Activated CD8-positive, alpha-beta memory T cell treated with anti-CD3 and anti-CD28 coated beads for 48 hours (primary cell): ENCODE measurements at regions not wholly inside any gene's neighbourhood (a gene's known extent, or its start where the extent isn't known, plus 50 kb on each side); places are given as distances from the start of the nearest gene placed in this dataset.

Source experiments
- DNase-seq, 3 experiments: peaks; one replicate each; pipeline ENCODE4 v3.0.0-alpha.2; 2020; ENCODE audit warnings: low read depth in 2 of 3, low spot score in 2 of 3

DNA sequence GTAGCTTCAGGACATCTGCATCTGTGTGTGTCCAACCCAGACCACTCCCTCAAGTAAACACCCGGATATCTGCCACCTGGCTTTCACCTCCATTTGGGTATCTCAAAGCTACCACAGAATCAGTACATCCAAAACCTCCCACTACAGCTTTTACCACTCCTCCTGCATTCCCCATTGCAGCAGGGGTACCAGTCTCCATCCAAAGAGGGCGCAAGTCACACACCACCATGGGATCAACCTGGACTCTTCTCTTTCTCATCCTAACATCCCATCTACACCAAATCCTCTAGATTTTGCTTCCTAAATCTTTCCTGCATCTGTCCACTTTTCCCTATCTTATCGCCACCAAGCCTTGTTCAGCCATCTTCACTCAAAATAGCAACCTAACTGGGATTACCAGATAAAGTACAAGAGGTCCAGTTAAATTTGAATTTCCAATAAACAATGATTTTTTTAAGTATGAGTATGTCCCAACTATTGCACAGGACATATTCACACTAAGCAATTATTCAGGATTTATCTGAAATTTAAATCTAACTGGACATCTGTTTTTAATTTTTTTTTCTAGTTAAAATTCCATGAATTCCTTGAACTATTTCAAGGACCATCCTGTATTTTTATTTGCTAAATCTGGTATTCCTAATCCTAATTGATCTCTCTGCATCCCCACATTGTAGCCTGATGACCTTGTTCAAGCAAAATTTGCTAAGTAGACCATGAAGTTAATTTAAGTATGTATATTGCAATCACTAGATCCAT is 164.3 kb upstream of the MLN start:
- DNase-seq = no peak

DNA sequence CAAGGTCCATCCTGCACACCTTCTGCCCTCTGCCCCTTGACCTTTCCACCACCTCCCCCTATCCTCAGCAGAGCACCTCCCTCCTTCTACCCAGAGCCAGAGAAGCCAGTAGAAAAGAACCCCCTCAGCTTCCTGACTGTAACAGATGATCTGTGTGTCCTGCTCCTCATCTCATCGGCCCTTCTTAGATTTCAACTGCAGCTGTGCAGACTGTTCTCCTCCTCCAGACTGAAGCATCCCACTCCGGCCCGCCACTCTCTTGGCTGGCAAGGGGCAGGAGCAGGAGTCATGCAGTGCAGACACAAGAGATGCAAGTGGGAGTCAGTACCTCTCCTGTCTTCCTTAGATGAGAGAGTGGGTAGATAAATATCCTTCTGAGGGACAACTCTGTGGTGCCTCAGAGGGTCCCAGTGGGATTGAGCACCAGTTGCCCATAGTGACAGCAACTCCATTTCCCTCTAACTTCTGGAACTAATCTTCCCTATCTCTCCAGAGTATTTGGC is 163.5 kb upstream of the MLN start:
- no peak for DNase-seq

DNA sequence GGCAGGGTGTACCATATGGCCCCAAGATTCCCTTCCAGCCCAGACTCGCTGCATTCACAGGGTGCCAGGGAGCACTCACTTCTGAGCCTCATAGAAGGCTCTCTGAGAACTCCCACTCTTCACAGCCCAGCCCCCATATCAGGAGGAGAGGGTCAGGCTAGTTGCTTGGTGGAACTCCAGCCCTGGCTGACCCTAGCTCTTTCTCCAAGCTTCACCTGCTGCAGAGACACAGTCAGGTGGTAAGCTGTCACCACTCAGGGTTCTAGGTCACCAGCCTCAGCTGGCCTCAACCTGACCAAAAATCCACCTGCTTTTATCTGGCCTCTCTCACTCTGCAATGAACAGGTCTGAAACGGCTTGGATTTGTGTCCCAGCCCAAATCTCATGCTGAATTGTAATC is 162.7 kb upstream of the MLN start:
- no peak for DNase-seq

DNA sequence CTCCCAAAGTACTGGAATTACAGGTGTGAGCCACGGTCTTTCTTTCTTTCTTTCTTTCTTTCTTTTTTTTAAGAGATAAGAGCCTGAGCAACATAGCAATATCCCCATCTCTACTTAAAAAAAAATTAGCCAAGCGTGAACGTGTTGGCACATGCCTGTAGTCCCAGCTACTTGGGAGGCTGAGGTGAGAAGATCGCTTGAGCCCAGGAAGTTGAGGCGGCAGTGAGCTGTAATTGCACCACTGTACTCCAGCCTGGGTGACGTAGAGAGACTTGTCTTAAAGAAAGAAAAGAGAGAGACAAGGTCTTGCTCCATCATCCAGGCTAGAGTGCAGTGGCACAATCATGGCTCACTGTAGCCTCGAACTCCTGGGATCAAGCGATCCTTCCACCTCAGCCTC is 162.0 kb upstream of the MLN start:
- no peak for DNase-seq

DNA sequence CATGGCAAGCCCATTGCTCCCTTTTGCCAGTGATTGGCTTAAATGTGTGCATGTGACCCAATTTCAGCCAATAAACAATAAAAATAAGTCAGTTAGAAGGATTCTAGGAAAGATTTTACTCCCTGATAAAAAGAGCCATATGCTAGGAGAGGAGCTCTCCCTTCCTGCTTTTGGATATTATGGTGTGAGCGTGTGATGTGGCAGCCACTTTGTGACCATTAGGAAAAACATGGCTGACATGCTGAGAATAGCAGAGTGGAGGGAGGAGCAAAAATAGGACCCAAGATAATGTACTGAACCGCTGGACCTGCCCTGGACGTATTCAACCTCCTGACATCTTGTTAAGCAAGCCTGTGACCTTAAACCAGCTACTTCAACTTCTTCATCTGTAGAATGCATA is 160.6 kb upstream of the MLN start:
- DNase-seq = no peak

DNA sequence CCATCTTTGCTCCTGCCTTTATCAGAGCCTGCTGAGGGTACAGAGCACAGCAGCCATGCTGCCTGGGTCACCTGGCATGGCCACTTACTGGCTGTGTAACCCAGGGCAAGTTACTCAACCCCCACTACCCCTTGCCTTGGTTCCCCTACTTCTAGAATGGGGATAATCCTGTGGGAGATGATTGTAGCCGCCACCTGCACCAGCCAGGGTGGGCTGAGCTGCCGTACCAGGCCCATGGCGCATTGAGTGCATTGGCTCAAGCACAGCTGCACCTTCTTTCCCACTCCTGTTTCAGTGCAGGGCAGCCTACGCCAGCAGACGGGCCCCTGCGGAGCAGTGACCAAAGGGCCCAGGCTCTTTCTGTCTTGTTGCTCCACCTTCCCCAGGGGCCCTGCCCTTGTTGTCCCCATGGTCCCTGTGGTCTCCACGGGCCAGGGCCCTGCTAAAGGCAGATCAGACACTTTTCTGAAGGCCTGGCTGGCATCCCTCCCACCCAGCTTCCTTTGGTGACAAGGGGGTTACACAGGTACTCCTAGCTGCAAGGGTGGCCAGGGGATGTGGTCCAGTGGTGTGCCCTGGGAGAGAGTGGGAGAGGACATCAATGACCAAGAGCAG is 159.4 kb upstream of the MLN start:
- DNase-seq = no peak

DNA sequence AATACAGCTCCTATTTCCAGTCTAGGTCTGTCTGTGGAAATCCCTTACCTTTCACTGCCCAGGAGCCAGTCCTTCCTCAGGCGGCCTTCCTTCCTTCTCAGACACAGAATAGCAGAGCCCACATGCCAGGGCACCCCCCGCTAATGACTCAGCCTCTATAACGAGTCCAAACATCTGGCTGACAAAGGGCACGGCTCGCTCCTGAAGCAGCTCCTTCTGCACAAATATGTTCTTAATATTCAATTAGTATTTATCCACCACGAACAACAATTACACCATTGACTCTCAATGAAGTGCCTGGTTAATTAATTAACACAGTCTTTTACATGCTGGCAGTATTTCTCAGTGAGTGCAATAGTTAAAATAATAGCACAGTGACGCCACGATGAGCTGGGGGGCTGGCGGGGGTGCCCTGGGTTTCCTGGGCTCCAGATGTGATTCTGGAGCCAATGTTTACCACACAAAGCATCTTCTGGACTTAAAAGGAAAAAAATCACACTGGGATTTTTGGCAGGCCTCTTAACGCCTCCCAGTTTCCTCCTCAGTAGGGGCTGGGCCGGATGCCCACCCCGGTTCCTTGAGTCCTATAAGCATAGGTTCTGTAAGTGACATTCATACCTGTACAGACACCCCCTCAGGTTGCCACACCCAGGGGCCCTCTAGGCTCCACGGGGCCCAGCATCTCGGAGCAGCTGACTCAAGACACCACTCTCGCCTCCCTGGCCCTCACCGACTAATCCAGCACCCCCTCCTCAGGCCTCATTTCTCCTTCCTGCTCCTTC is 158.6 kb upstream of the MLN start:
- DNase-seq = no peak

DNA sequence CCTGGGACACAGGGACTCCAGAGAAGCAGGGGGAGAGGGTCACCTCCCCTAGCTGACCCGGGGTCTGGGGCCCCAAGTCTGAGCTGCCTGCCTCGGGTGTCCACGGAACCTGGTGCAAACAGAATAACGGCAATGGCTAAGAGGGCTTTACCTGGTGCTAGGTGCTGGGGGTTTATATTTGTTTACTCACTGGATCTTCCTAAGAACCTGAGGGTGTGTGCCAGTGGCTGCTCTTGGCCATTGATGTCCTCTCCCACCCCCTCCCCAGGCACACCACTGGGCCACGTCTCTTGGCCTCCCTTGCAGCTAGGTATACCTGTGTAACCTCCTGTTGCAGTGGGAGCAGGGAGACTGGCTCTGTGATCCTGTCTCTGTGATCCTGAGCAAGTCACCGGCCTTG is 157.9 kb upstream of the MLN start:
- DNase-seq = no peak

DNA sequence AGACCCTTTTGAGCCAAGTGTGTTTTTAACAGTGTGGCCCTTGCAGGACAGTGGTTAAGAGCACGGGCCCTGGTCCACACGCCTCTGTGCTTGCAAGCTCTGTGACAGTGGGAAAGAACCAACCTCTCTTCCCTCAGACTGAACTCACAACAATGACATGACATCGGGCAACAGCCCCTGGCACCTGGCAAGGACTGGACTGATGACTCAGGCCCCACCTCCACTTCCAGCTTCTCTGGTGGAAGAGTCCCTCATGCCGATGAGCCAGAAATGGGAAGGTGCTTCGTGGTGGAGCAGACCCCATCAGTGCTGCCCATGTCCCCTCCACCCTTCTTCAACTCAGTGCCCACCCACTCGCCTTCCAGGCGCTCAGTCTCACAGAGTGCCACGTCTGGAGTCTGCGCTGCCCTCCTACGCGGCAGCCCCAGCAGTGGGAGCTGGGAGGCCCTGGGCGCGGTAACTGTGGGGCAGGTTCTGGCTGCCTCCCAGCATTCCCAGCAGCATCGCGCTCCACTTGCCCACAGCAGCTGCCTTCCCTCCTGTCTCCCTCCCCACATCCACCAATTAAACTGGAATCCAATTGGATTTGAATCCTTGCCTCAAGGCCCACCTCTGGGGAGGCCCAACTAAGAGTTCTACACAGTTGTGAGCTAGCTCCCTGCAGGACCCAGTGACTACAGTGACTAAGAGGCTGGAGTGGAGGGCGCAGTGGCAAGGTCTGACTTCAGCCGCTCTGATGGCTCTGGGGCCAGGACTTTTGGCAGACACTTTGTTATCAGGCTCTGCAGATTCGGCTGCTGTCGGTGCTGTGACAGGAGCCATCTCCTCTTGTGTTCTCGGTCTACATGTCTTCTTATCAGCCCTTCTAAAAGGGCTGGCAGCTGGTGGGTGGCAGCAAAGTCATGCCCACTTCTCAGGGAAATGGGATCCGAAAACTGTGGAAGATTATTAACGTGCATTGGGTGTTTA is 156.8 kb upstream of the MLN start:
- no peak for DNase-seq

DNA sequence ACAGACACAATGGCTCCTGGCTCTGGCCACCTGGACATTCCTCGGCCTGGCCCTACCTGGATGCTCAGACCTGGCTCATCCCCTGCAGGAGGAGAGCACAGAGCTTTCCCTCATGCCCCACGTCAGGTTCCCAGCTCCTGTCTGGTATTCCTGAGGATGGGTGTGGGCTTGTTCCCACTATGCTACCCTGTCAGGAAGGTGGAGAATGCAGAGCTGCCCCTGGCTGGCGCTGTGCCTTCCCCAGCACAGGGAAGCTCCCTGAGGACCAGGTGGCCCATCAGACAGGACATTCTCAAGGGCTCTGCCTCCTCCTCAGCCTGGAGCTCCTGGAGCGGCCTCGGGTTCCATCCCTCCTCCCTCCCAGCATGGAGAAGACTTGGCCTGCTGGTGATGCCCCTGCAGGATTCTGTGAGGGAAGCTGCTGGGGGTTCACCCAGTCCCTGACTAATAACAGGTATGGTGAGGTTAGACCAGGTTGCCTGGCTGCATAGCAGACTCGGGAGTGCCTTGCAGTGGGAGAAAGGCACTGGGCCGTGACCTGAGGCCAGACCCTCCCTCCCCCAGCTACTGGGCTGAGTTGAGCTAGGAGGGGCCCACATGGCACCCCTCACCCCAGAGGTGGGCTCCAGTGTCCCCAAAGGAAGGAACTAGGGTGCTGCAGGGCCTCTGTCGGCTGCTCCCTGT is 156.0 kb upstream of the MLN start:
- DNase-seq = no peak

DNA sequence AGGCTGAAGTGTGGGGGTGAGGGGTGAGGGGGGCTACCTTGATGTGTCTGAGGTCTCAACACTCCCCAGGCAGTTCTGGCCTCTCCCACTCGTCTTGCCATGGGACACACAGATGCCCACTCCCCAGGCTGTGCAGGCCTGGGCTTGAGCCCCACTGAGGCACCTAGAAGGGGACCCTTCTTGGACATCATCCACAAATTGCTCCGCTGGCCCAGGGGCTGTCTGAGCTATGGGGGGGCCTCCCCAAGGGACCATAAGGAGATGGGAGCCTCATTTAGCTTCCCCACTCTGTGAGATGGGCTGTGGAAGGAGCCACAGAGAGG is 155.5 kb upstream of the MLN start:
- DNase-seq = no peak

DNA sequence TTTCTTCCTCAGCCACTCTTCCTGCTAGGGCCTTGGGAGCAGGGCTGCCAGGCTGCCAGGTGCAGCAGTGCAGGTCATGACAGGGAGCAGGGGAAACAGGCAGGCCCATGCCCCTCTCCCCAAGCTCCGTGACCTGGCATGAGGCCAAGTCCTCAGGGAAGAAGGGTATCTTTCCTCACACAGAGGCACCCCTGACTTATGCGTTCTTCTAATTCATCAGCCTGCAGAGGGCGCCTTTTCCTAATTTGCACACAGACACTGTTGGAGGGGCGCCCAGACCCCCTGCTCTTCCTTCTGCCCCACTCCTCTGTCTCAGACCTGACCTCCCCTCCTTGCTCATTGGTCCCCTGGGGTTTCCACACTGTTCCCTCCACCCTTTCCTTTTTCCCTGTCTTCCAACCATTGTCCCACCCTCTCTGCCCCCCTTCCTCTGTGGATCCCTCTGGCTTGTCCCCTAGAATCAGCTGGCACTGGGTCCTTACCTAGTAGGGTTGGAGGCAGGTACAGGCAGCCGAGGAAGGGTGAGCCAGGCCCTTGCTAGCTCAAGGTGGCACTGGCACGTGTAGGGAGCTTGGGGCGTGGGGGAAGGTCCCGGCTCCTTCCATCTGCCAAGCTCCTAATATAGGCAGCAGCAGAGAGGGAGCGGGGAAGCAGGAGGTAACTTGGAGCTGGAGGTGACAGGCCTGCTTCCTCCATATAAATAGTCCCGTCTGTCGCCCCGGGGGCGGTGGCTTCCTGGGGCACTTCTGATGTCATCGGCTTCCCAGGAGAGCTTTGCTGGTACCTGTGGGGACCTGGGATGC is 154.9 kb upstream of the MLN start:
- no peak for DNase-seq

DNA sequence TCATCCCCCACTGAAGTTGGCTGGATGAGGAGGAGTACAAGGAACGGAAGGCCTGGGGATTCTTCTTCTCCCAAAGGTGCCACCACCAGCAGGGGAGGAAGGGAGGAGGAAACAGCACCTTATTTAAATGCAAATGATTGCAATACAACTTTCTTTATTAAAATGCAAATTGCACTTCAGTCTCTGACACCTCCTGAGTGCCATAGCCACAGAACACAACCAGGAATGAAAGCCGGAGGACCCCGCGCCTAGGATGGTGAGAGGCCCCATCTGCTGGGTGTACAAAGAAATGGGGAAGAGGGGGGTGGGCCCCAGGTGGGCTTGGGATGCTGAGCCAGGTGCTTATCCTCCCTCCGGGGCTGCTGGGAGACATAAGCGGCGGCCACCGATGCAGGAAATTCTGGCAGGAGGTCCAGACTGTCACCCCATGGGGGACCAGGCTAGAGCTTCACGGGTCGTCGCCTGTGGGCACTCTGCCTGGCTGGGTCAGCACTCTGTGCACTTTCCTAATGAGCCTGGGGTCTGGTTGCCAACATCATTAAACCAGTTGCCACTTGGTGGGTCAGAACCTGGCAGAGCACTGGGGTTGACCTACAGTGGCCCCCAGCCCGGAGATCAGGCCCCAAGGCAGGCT is 154.2 kb upstream of the MLN start:
- DNase-seq = no peak

DNA sequence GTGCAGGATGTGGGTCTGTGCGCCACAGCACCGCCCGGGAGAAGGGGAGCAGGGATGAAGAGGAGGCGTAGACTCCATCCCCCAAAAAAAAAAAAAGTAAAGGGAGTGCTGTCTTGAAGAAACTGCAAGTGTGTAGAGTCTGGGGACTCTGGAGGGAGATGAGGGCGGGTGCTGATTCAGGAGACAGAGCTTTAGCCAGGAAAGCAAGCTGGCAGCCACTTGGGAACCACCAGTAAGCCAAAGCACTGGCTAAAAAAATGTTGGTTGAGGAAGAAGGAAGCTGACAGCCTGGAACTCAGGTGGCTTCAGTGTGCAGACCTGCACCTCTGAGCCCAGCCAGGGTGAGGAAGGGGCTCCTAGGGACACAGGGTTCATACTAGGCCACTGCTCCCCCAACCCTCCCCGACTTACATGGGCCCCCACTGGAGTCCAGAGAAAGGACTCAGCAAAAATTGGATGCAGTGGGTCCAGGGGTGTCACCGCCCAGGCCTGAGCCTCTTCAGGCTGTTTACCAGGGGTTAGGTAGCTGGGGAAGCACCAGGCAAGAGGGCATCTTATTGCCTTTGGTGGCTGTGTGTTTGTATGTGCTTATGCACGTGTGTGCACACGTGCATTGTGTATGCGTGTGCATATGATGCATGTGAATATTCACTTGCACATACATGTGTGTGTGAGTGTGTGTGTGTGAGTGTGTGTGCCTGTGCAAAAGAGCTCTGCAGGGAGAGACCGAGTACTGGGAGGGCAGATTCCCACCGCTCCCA is 153.5 kb upstream of the MLN start:
- no peak for DNase-seq

DNA sequence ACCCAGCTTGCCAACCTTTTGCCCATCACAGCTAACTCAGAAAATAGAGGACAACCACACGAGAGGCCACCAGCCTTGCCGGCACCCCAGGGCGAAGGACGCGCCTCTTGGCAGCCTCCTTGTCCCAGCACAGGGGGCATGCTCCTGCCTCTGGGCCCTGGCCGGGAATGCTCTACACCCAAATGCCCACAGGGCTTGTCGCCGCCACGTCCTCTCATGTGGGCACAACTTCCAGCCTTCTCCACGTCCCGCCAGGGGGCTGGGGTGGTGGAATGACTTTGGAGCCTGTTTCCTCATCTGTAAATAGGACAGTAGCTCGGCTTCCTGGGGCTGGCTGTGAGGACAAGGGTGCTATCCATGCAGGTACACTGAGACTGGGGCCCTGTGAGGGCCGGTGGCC is 152.4 kb upstream of the MLN start:
- no peak for DNase-seq

DNA sequence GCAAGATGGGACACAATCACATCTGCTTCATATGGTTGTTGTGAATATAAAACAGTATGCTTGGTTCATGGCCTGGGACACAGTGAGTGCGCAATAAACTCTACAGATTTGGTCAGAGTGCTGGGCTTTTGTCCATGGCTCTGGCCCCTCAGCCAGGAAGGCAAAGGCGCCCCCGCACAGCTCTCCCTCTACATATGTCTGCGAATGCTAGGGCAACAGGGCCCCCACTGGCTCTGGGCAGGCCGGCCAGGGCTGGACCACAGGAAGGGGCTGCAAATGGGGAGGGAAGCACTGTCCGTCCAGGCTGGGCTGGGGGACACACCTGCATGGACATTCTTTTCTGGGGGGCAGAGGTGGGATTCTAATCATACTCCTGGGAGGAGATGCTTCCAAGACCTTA is 151.8 kb upstream of the MLN start:
- no peak for DNase-seq

DNA sequence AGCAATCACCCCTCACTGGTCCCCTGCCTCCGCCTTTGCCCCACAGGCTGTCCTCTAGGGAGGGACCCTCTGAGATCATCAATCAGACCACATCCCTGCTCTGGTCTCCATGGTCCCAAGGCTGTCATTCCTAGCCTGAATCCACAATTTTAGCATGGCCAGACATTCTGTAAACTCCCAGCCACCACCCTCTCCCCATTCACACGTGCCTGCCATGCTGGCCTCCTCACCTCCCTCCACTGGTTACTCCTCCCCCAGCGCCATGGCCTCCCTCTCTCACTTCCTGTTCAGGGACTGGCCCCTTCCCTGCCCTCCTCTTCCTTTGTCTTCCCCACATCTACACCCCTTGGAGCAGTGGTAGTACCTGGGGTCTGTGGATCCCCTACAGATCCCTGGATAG is 150.7 kb upstream of the MLN start:
- DNase-seq = no peak

DNA sequence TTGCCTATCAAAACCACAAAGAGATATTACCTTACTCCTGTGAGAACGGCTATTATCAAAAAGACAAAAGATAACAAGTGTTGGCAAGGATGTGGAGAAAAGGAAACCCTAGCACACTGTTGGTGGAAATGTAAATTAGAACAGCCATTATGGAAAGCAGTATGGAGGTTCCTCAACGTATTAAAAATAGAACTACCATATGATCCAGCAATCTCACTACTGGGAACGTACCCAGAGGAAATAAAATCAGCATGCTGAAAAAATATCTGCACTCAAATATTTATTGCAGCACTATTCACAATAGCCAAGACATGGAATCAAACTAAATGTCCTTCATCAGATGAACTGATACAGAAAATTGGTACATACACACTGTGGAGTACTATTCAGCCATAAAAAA is 149.4 kb upstream of the MLN start:
- no peak for DNase-seq

DNA sequence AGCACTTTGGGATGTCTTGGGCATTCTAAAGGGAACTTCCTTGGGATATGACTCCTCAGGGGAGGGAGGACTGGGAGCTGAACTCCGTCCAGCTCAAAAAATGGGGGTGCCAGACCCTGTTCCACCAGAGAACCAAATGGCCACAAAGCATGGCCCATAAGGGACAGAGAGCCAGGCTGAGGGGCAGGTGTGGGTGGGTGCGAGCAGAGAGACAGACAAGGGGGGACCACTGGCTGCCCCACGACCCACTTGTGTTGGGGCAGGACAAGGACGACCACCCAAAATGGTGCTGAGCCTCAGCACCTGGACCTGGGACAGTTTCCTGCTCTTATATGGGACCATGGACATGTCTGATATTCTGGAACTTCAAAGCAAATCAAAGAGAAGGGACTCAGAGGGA is 148.2 kb upstream of the MLN start:
- no peak for DNase-seq
